ENCODE measurements at regions not wholly inside any gene's neighbourhood (a gene's known extent, or its start where the extent isn't known, plus 50 kb on each side); places are given as distances from the start of the nearest gene placed in this dataset.

DNA sequence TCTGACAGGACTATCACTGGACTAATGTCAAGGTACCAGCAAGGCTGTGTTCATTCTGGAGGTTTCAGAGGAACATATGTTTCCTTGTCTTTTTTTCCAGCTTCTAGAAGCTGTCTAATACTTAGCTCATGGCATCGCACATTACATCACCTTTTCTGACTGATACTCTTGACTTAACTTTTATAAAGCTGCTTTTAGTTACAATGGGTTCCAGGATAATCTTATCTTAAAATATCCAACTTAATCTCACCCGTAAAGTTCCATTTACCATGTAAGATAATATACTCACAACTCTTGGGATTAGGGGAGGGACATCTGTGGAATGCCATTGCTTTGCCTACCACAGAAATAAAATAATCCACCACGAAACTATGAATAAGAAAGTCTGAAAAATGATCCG lies 394.2 kb downstream of the CDH19 start:
- no peaks in the 10 kb centered on the region for H3K79me2 ChIP-seq (ENCODE audit: insufficient read depth, low read length)
- H3K4me3 ChIP-seq (ENCODE audit: low read depth, low read length, poor library complexity, severe bottlenecking): no peak overlapping the region
- no peaks in the 10 kb centered on the region for H4K20me1 ChIP-seq (ENCODE audit: insufficient read depth, low read length)
- H3K4me1 ChIP-seq (ENCODE audit: insufficient read depth, low read length, severe bottlenecking): no peaks in the 10 kb centered on the region
- no peaks in the 10 kb centered on the region for H3K9me3 ChIP-seq (ENCODE audit: low read length)
- H3K4me2 ChIP-seq (ENCODE audit: low read length): no peak overlapping the region
- H3K27ac ChIP-seq (ENCODE audit: low read depth, low read length, poor library complexity, severe bottlenecking): no peak overlapping the region
- no peaks in the 10 kb centered on the region for H3F3A ChIP-seq (ENCODE audit: insufficient read depth, low read length)
- H3K27me3 ChIP-seq (ENCODE audit: insufficient read depth, low read length): no peaks in the 10 kb centered on the region
- TF ChIP-seq, protein P1, sequence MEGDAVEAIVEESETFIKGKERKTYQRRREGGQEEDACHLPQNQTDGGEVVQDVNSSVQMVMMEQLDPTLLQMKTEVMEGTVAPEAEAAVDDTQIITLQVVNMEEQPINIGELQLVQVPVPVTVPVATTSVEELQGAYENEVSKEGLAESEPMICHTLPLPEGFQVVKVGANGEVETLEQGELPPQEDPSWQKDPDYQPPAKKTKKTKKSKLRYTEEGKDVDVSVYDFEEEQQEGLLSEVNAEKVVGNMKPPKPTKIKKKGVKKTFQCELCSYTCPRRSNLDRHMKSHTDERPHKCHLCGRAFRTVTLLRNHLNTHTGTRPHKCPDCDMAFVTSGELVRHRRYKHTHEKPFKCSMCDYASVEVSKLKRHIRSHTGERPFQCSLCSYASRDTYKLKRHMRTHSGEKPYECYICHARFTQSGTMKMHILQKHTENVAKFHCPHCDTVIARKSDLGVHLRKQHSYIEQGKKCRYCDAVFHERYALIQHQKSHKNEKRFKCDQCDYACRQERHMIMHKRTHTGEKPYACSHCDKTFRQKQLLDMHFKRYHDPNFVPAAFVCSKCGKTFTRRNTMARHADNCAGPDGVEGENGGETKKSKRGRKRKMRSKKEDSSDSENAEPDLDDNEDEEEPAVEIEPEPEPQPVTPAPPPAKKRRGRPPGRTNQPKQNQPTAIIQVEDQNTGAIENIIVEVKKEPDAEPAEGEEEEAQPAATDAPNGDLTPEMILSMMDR (IDR thresholded peaks at IDR 0.05; ENCODE audit: low read length): no peak
- no peak for TF ChIP-seq EZH2 (IDR thresholded peaks at IDR 0.05; ENCODE audit: borderline replicate concordance, low read length)
- H2AFZ ChIP-seq (ENCODE audit: low read length): no peak overlapping the region
- H3K9ac ChIP-seq (ENCODE audit: low read length): no peak overlapping the region
- no peaks in the 10 kb centered on the region for H3K9me2 ChIP-seq (ENCODE audit: low read depth, low read length)
- H3K36me3 ChIP-seq (ENCODE audit: insufficient read depth, low read length): no peaks in the 10 kb centered on the region

DNA sequence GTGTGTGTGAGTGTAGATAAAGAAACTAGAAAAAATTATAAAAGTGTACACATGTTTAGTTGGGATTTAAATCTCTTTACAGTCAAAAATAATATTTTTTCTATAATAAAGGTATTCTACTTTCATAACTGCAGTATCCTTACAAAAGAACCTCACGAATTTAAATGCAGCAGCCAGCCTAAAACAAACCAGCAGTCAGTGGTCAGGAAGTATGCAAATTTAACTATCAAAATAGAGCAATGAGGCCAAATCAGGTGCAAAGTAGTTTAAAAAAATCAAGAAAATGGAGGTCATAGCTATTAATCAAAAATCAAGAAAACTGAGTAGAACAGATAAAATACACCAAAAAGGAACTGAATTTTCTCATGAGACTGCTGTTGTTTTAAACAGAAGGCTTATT lies 407.1 kb downstream of the CDH19 start:
- no peaks in the 10 kb centered on the region for H3K27me3 ChIP-seq (ENCODE audit: insufficient read depth, low read length)
- H3K4me1 ChIP-seq (ENCODE audit: insufficient read depth, low read length, severe bottlenecking): peaks cover 7% of the 10 kb centered on the region
- H2AFZ ChIP-seq (ENCODE audit: low read length): no peak overlapping the region
- no peak overlapping the region for H3K27ac ChIP-seq (ENCODE audit: low read depth, low read length, poor library complexity, severe bottlenecking)
- H4K20me1 ChIP-seq (ENCODE audit: insufficient read depth, low read length): no peaks in the 10 kb centered on the region
- H3K9ac ChIP-seq (ENCODE audit: low read length): no peak overlapping the region
- no peaks in the 10 kb centered on the region for H3F3A ChIP-seq (ENCODE audit: insufficient read depth, low read length)
- TF ChIP-seq, protein P1 (IDR thresholded peaks at IDR 0.05; ENCODE audit: low read length): no peak
- H3K9me2 ChIP-seq (ENCODE audit: low read depth, low read length): no peaks in the 10 kb centered on the region
- H3K4me3 ChIP-seq (ENCODE audit: low read depth, low read length, poor library complexity, severe bottlenecking): no peak overlapping the region
- H3K36me3 ChIP-seq (ENCODE audit: insufficient read depth, low read length): no peaks in the 10 kb centered on the region
- no peaks in the 10 kb centered on the region for H3K79me2 ChIP-seq (ENCODE audit: insufficient read depth, low read length)
- H3K9me3 ChIP-seq (ENCODE audit: low read length): no peaks in the 10 kb centered on the region
- no peak overlapping the region for H3K4me2 ChIP-seq (ENCODE audit: low read length)

DNA sequence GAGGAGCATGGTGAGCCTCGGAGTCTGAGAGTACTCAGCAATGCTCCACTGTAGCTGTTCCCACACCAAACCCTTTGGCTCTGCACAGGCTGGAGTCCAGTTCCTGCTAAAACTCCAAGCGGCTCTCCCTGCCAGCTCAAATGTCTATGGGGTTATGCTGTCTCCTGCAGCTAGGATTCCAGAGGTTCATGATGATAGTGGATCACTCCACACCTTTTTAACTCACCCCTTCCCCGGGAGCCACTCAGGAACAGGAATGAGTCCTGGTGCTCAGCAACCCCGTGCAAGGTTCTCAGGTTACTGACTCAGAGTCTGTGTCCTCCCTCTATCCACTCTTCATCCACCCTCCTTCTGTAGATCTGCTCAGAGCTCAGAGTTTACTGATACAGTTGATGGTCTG lies 410.0 kb downstream of the CDH19 start:
- no peaks in the 10 kb centered on the region for H3K79me2 ChIP-seq (ENCODE audit: insufficient read depth, low read length)
- no peak overlapping the region for H3K9ac ChIP-seq (ENCODE audit: low read length)
- TF ChIP-seq, protein P1 (IDR thresholded peaks at IDR 0.05; ENCODE audit: low read length): no peak
- TF ChIP-seq EZH2 (IDR thresholded peaks at IDR 0.05; ENCODE audit: borderline replicate concordance, low read length): no peak
- no peaks in the 10 kb centered on the region for H3K9me2 ChIP-seq (ENCODE audit: low read depth, low read length)
- no peak overlapping the region for H3K27ac ChIP-seq (ENCODE audit: low read depth, low read length, poor library complexity, severe bottlenecking)
- no peak overlapping the region for H2AFZ ChIP-seq (ENCODE audit: low read length)
- H3K4me1 ChIP-seq (ENCODE audit: insufficient read depth, low read length, severe bottlenecking): peaks cover 7% of the 10 kb centered on the region
- H4K20me1 ChIP-seq (ENCODE audit: insufficient read depth, low read length): no peaks in the 10 kb centered on the region
- H3K4me3 ChIP-seq (ENCODE audit: low read depth, low read length, poor library complexity, severe bottlenecking): no peak overlapping the region
- no peaks in the 10 kb centered on the region for H3K36me3 ChIP-seq (ENCODE audit: insufficient read depth, low read length)
- no peaks in the 10 kb centered on the region for H3K9me3 ChIP-seq (ENCODE audit: low read length)
- H3K4me2 ChIP-seq (ENCODE audit: low read length): no peak overlapping the region
- H3K27me3 ChIP-seq (ENCODE audit: insufficient read depth, low read length): no peaks in the 10 kb centered on the region
- no peaks in the 10 kb centered on the region for H3F3A ChIP-seq (ENCODE audit: insufficient read depth, low read length)

Measured in OCI-LY1 (cell line).